ENCODE measurements at regions not wholly inside any gene's neighbourhood (a gene's known extent, or its start where the extent isn't known, plus 50 kb on each side); places are given as distances from the start of the nearest gene placed in this dataset.

DNA sequence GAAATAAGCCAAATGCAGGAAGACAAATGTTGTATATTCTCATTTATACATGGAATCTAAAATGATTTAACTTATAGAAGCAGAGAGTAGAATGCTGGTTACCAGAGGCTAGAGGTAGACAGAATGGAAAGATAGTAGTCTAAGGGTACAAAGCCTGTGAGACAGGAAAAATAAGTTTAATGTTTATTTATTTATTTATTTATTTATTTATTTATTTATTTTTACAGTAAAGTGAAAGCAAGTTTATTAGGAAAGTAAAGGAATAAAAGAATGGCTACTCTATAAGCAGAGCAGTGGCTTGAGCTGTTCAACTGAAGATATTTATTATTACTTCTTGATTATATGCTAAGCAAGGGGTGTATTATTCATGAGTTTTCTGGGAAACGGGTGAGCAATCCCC is 203.2 kb downstream of the LAS1L start:
- TF ChIP-seq, protein P1, sequence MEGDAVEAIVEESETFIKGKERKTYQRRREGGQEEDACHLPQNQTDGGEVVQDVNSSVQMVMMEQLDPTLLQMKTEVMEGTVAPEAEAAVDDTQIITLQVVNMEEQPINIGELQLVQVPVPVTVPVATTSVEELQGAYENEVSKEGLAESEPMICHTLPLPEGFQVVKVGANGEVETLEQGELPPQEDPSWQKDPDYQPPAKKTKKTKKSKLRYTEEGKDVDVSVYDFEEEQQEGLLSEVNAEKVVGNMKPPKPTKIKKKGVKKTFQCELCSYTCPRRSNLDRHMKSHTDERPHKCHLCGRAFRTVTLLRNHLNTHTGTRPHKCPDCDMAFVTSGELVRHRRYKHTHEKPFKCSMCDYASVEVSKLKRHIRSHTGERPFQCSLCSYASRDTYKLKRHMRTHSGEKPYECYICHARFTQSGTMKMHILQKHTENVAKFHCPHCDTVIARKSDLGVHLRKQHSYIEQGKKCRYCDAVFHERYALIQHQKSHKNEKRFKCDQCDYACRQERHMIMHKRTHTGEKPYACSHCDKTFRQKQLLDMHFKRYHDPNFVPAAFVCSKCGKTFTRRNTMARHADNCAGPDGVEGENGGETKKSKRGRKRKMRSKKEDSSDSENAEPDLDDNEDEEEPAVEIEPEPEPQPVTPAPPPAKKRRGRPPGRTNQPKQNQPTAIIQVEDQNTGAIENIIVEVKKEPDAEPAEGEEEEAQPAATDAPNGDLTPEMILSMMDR (IDR thresholded peaks at IDR 0.05): no peak

DNA sequence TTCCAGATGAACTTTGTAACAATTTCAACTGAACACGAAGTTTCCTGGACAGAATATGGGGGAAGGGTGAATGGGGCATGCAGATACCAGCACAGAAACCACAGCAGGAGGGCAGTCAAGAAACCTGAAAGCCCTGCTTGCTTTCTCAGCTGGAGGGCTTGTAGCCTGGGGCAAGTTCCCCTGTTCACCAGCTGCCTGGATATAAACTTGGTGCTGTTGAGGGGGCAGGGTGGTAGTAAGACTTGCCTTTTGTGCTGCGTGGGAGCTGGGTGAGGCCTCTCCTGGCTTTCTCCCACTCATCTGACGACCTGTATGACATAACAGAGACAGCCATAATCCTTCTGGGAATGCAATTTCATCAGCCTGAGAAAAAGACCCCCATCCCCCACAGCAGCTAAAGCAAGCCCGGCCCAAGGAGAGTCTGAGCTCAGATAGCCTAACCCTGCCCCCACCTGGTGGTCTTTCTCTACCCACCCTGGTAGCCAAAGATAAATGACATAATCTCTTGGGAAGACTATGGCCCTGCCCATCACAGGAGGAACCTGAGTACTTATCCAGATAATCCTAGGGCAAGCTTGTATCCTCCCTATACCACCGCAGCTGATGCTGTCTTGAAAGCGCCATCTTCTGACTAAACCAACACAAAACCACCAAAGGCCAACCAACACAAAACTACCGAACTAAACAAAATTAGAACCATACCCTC is 234.3 kb downstream of the LAS1L start:
- TF ChIP-seq, protein P1 (IDR thresholded peaks at IDR 0.05): no peak

DNA sequence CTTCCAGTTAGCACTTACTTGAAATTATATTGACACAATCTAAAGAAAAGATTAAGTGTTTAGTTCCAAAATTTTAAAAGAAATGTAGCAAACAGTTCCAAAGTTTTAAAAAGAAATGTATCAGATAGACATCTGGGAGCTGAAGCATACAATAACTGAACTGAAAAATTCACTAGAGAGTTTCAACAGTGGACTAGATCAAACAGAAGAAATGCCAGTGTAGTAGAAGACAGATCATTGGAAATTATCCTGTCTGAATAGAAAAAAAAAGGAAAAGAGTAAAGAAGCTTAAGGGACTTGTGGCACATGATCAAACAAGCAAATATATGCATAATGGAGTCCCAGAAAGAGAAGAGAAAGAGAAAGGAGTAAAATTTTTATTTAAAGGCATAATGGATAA is 261.4 kb downstream of the LAS1L start:
- TF ChIP-seq, protein P1 (IDR thresholded peaks at IDR 0.05): no peak

DNA sequence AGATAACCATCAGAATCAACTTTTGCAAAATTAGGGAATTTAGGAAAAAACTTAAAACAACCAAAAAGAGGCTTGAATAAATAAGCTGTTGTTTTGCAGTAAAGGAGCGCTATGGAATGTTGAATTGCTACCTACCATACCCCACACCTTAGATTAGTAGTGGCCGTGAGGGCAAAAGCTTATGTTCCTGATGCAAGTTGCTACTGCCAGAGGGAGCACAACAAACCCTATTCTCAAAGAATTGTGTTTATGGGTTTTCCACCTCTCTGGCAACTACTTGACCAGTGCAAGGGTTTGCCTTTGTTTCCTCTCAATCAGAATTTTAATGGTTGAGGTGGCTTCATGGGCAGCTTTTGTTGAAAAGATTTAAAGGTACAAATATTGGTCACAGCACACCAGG is 268.1 kb downstream of the LAS1L start:
- TF ChIP-seq, protein P1 (IDR thresholded peaks at IDR 0.05): no peak

DNA sequence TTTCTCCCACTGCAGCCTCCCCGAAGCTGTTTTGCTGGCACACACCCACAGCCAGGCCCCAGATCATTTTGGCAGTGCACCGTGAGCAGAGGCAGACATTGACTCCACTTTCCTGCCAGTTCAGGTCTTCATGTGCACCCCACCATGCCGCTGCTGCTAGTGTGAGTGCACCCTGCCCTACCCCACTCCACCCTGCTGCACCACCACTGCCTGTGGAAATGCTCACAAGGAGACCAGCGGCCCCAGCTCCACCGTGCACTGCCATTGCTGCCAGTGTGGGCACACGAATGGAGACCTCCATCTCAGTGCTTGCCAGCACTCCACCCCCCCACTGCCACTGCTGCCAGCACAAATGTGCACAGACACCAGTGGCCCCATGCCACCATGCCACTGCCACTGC is 277.6 kb upstream of the ZC4H2 start:
- TF ChIP-seq, protein P1 (IDR thresholded peaks at IDR 0.05): no peak

DNA sequence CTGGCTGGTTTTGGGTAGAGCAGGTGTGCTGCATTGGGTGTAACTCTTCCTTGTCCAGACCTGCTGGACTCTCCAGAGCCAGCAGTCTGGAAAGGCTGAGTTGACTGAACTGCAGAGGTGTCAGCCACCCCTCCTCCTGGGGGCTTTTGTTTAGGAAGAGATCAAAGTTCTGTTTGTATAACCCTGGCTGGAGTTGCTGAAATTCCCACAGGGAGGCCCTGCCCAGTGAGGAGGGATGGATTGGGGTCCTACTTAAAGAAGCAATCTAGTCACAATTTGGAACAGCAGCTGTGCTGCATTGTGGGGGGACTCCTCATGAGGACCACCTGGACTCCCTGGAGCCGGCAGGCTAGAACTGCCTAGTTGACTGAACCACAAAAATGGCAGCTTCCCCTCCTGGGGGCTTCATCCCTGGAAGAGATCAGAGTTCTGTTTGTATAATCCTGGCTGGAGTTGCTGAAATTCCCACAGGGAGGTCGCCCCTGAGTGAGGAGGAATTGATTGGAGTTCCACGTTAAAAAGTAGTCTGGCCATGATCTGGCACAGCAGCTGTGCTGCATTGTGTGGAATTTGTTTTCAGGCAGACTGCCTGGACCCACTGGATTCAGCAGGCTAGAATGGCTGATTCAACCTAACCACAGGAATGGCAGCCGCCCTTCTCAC is 264.9 kb upstream of the ZC4H2 start:
- TF ChIP-seq, protein P1 (IDR thresholded peaks at IDR 0.05): no peak

DNA sequence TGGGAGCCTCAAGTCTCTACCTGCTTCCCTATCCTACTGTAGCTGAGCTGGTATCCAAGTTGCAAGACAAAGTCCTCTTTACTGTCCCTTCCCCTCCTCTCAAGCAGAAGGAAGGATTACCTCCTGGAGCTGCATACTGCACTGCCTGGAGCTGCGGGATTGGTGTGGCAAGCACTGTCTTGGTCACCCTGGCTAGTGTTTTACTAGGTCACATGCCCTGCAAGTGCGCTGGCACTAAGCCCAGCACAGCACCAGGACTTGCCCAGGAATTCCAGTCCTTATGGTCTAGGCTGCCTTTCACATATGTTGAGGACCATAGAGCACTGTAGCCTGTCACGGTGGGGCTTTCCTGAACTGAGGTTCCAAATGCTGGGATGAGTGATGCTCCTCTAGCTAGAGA is 227.3 kb upstream of the ZC4H2 start:
- TF ChIP-seq, protein P1 (IDR thresholded peaks at IDR 0.05): no peak
